BLaER1 treated with 17β-estradiol and CSF1 and Interleukin-3, amounts not matched to agents 10 nM and 100 nM (cell line): ENCODE measurements at regions not wholly inside any gene's neighbourhood (a gene's known extent, or its start where the extent isn't known, plus 50 kb on each side); places are given as distances from the start of the nearest gene placed in this dataset.
"Not testable (repeated sequence)": the region's sequence is repeated elsewhere in the genome, so short reads cannot be mapped to it uniquely, and the experiment has no call there.

Experiments
- H3K27ac ChIP-seq, 11 experiments: shearing (Covaris generic); formaldehyde crosslinking; 2 replicates each; pipeline ENCODE4 v1.8.1; 2022
- H3K27me3 ChIP-seq, 11 experiments: shearing (Covaris generic); formaldehyde crosslinking; 2 replicates each; pipeline ENCODE4 v1.8.1; 2022
- H3K36me3 ChIP-seq, 11 experiments: shearing (Covaris generic); formaldehyde crosslinking; 2 replicates each; pipeline ENCODE4 v1.8.1; 2022
- H3K4me1 ChIP-seq, 10 experiments: shearing (Covaris generic); formaldehyde crosslinking; 2 replicates each; pipeline ENCODE4 v1.8.1; 2022
- H3K4me2 ChIP-seq, 11 experiments: shearing (Covaris generic); formaldehyde crosslinking; 2 replicates each; pipeline ENCODE4 v1.8.1; 2022
- H3K4me3 ChIP-seq, 10 experiments: shearing (Covaris generic); formaldehyde crosslinking; 2 replicates each; pipeline ENCODE4 v1.8.1; 2022
- H3K9ac ChIP-seq, 11 experiments: shearing (Covaris generic); formaldehyde crosslinking; 2 replicates each; pipeline ENCODE4 v1.8.1; 2022
- H3K9me3 ChIP-seq, 11 experiments: shearing (Covaris generic); formaldehyde crosslinking; replicated peaks in 1 of 11; 2 replicates each; pipeline ENCODE4 v1.8.1; 2022
- H4K20me1 ChIP-seq, 11 experiments: shearing (Covaris generic); formaldehyde crosslinking; 2 replicates each; pipeline ENCODE4 v1.8.1; 2022
- Cebpa-rat ChIP-seq, 11 experiments: shearing (Covaris generic); IDR thresholded peaks; 2 replicates each; pipeline ENCODE4 v1.8.1; 2022

GRCh38 chr16:76114681-76115080 lies 162.5 kb upstream of the CNTNAP4 start:
- Histone ChIP-seq H3K36me3 (no peaks in the 10 kb centered on the region), H3K9me3 (no peaks in the 10 kb centered on the region), H3K27ac (no peak overlapping the region), H3K4me2 (no peak overlapping the region), H3K4me1 (no peaks in the 10 kb centered on the region), H3K4me3 (no peak overlapping the region), H4K20me1 (no peaks in the 10 kb centered on the region), H3K9ac (no peak overlapping the region), H3K27me3 (no peaks in the 10 kb centered on the region)
- TF ChIP-seq Cebpa-rat (IDR thresholded peaks at IDR 0.05), result peak in 1 of 11 experiments; percentile 49; a peak in 1 of 22 replicates

DNA sequence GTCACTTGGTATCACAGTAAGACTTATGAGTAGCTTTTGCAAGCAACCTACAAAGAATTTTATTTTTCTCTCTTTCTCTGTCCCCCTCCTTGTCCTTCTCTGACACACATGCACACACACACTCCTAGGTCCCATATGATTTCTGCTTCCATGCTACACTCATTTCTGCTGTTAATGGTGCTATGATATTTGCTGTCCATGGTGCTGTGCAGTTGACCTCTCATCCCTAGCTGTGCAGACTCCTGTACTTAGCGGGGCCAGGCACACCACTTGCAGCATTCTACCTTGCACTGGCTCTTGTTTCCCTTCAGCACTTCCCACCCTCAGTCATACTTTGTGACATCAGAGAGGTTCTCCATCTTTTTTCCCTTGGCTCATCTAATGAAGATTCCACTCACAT lies 158.9 kb upstream of the CNTNAP4 start:
- no peaks in the 10 kb centered on the region for H3K9me3 ChIP-seq
- no peak overlapping the region for H3K4me3 ChIP-seq
- H3K9ac ChIP-seq, result no peak overlapping the region
- H3K27me3 ChIP-seq, result no peaks in the 10 kb centered on the region
- H3K27ac ChIP-seq, result no peak overlapping the region
- TF ChIP-seq Cebpa-rat (IDR thresholded peaks at IDR 0.05), result no peak
- H3K4me1 ChIP-seq, result no peaks in the 10 kb centered on the region
- no peak overlapping the region for H3K4me2 ChIP-seq
- H4K20me1 ChIP-seq, result no peaks in the 10 kb centered on the region
- no peaks in the 10 kb centered on the region for H3K36me3 ChIP-seq

GRCh38 chr16:76121636-76122035 lies 155.6 kb upstream of the CNTNAP4 start:
- no peak overlapping the region for H3K9ac ChIP-seq
- no peaks in the 10 kb centered on the region for H3K27me3 ChIP-seq
- H3K4me2 ChIP-seq, result no peak overlapping the region
- H3K9me3 ChIP-seq, result no peaks in the 10 kb centered on the region
- H4K20me1 ChIP-seq, result no peaks in the 10 kb centered on the region
- no peaks in the 10 kb centered on the region for H3K36me3 ChIP-seq
- H3K27ac ChIP-seq, result no peak overlapping the region
- TF ChIP-seq Cebpa-rat (IDR thresholded peaks at IDR 0.05), result no peak
- no peaks in the 10 kb centered on the region for H3K4me1 ChIP-seq
- H3K4me3 ChIP-seq, result no peak overlapping the region

DNA sequence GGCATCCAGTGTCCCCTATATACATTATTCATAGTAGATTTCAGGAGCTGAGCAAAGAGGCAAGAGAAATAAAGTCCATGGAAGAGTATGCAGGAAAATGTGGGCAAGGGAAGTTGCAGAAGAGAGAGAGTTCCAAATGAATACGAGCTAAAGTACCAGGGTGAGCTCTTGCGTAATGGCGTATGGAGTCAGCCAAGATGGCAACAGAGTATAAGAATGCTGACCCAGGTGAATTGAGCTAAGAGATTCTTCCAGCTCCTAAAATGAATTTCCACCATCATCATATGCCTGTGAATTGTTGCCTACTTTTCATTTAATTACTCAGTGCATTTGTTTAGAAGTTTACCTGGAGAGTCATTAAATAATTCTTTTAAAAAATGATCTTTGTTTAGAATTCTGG lies 153.2 kb upstream of the CNTNAP4 start:
- Histone ChIP-seq H3K36me3 (no peaks in the 10 kb centered on the region), H3K27me3 (no peaks in the 10 kb centered on the region), H3K27ac (no peak overlapping the region), H3K9me3 (no peaks in the 10 kb centered on the region), H3K4me2 (no peak overlapping the region), H3K4me3 (no peak overlapping the region), H4K20me1 (no peaks in the 10 kb centered on the region), H3K9ac (no peak overlapping the region), H3K4me1 (no peaks in the 10 kb centered on the region)
- peak in 1 of 11 experiments; percentile 16; a peak in 1 of 22 replicates for TF ChIP-seq Cebpa-rat (IDR thresholded peaks at IDR 0.05)

GRCh38 chr16:76125871-76126270 lies 151.3 kb upstream of the CNTNAP4 start:
- Histone ChIP-seq H3K27me3 (no peaks in the 10 kb centered on the region), H4K20me1 (no peaks in the 10 kb centered on the region), H3K9me3 (no peaks in the 10 kb centered on the region)

DNA sequence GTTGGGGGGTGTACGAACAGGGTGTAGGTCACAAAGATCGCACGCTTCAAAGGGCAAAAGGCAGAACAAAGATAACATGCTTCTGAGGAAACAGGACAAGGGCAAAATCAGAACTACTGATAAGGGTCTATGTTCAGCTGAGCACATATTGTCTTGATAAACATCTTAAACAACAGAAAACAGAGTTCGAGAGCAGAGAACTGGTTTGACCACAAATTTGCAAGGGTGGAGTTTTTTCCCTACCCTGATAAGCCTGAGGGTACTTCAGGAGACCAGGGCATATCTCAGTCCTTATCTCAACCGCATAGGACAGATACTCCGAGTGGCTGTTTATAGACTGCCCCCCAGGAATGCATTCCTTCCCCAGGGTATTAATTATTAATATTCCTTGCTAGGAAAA lies 139.1 kb upstream of the CNTNAP4 start:
- not testable (repeated sequence) for H3K4me1 ChIP-seq, H3K27ac ChIP-seq, H3K4me3 ChIP-seq, H3K36me3 ChIP-seq, H3K27me3 ChIP-seq, H3K9me3 ChIP-seq, H3K9ac ChIP-seq, H3K4me2 ChIP-seq, H4K20me1 ChIP-seq

More at GRCh38 chr16:76125871-76126270, 151.3 kb upstream of the CNTNAP4 start:
- Histone ChIP-seq H3K9ac (no peak overlapping the region), H3K27ac (no peak overlapping the region), H3K4me2 (no peak overlapping the region), H3K4me1 (no peaks in the 10 kb centered on the region), H3K36me3 (no peaks in the 10 kb centered on the region), H3K4me3 (no peak overlapping the region)
- no peak for TF ChIP-seq Cebpa-rat (IDR thresholded peaks at IDR 0.05)

- Histone ChIP-seq H3K4me1 (peaks cover 0 to 8% (median 2%) of the 10 kb centered on the region in 10 experiments; a peak in 4 of 20 replicates), H3K4me2 (no peak overlapping the region), H4K20me1 (no peaks in the 10 kb centered on the region), H3K27me3 (no peaks in the 10 kb centered on the region), H3K4me3 (no peak overlapping the region), H3K36me3 (no peaks in the 10 kb centered on the region), H3K27ac (no peak overlapping the region), H3K9ac (no peak overlapping the region), H3K9me3 (0 out of 22 replicates have a peak, but pooled peaks cover 0 to 5% (median 0%) of the 10 kb centered on the region in 11 experiments)
- no peak for TF ChIP-seq Cebpa-rat (IDR thresholded peaks at IDR 0.05)
Observed at GRCh38 chr16:76157629-76158028, 119.6 kb upstream of the CNTNAP4 start.

DNA sequence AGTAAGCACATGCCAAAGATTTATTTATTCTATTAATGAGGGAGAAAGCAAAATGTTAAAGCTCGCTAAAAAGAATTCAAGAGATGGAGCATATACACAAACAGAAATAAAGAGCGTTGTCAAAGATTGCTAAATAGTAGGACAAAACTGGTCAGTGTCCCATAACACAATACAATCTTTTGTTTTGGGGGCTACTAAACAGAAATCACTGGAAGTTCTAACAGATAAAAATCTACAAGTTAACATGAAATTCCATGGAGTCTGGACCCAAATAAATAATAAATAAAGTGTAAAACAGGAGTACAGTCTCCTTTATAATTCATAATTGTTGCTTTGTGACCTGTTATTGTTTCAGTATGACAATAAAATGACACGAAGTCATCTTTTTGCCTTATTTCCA lies 115.2 kb upstream of the CNTNAP4 start:
- Histone ChIP-seq H3K4me3 (no peak overlapping the region), H3K4me2 (no peak overlapping the region), H4K20me1 (no peaks in the 10 kb centered on the region), H3K36me3 (no peaks in the 10 kb centered on the region), H3K9ac (no peak overlapping the region), H3K27me3 (no peaks in the 10 kb centered on the region), H3K27ac (no peak overlapping the region), H3K9me3 (0 out of 22 replicates have a peak, but pooled peaks cover 0 to 5% (median 0%) of the 10 kb centered on the region in 11 experiments), H3K4me1 (peaks cover 0 to 8% (median 2%) of the 10 kb centered on the region in 10 experiments; a peak in 4 of 20 replicates)
- no peak for TF ChIP-seq Cebpa-rat (IDR thresholded peaks at IDR 0.05)

GRCh38 chr16:76164970-76165558 lies 112.1 kb upstream of the CNTNAP4 start:
- Histone ChIP-seq H3K27me3 (no peaks in the 10 kb centered on the region), H3K36me3 (no peaks in the 10 kb centered on the region), H4K20me1 (no peaks in the 10 kb centered on the region), H3K4me3 (no peak overlapping the region), H3K9ac (no peak overlapping the region), H3K9me3 (no peaks in the 10 kb centered on the region), H3K27ac (no peak overlapping the region), H3K4me1 (peaks cover 0 to 9% (median under 1%) of the 10 kb centered on the region in 10 experiments; a peak in 5 of 20 replicates), H3K4me2 (no peak overlapping the region)
- TF ChIP-seq Cebpa-rat (IDR thresholded peaks at IDR 0.05), result no peak

DNA sequence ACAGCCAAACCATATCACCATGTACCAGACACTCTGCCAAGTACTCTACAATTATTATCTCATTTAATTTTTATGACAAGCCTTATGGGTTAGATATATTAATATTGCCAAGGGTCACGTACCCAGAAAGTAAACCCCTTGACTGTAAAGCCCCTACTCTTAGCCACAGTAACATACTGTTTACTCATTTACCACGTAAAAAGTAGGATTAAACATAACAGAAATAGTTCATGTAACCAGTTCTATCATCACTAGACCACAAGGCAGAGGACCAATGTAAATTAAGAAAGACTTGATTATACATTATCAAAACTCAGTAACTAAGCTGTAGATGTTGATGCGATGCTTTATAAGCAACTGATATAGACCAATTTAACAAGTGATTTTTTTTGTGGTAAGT lies 101.5 kb upstream of the CNTNAP4 start:
- no peaks in the 10 kb centered on the region for H3K27me3 ChIP-seq
- H3K27ac ChIP-seq, result no peak overlapping the region
- H4K20me1 ChIP-seq, result no peaks in the 10 kb centered on the region
- H3K36me3 ChIP-seq, result no peaks in the 10 kb centered on the region
- H3K4me1 ChIP-seq, result peaks cover 0 to 11% (median 0%) of the 10 kb centered on the region in 10 experiments; a peak in 8 of 20 replicates
- no peak overlapping the region for H3K9ac ChIP-seq
- H3K9me3 ChIP-seq, result peaks cover 4 to 24% (median 7%) of the 10 kb centered on the region in 11 experiments; a peak in 12 of 22 replicates
- no peak overlapping the region for H3K4me3 ChIP-seq
- peak overlapping the region in 3 of 11 experiments; percentile 35 to 68 (median 58); a peak in 4 of 22 replicates for H3K4me2 ChIP-seq
- TF ChIP-seq Cebpa-rat (IDR thresholded peaks at IDR 0.05), result no peak
